ENCODE measurements at regions not wholly inside any gene's neighbourhood (a gene's known extent, or its start where the extent isn't known, plus 50 kb on each side); places are given as distances from the start of the nearest gene placed in this dataset.

DNA sequence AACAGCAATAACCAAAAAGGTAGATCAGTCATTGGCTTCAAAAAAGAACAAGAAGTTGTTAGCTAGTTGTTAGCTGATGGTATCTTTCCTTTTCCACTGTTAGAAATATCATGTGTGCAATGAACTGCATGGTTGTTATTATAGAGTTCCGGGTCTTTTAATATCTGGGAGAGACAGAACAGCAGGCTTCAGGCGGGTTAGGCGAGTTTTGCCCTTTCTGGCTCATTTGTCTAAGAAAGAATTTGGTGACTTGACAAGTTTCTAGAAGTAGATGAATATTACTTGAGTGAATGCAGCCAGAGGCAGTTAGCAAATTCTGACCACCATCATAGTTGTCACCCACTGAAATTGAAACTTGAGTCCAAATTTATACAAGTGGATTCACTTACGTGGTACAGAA, 88.9 kb upstream of the MID1 start:
- Histone ChIP-seq H3K4me3 (ENCODE audit: low read length) (no peak overlapping the region), H3K4me1 (ENCODE audit: control insufficient read depth, low read depth, low read length) (peaks cover 20% of the 10 kb centered on the region), H3K36me3 (ENCODE audit: control insufficient read depth, low read depth, low read length) (no peaks in the 10 kb centered on the region), H3K27ac (ENCODE audit: low read length) (no peak overlapping the region), H3K27me3 (ENCODE audit: control insufficient read depth, insufficient read depth, low read length) (no peaks in the 10 kb centered on the region), H3K9ac (ENCODE audit: low read length) (no peak overlapping the region), H3K9me3 (ENCODE audit: control insufficient read depth, low read depth, low read length) (no peaks in the 10 kb centered on the region)

DNA sequence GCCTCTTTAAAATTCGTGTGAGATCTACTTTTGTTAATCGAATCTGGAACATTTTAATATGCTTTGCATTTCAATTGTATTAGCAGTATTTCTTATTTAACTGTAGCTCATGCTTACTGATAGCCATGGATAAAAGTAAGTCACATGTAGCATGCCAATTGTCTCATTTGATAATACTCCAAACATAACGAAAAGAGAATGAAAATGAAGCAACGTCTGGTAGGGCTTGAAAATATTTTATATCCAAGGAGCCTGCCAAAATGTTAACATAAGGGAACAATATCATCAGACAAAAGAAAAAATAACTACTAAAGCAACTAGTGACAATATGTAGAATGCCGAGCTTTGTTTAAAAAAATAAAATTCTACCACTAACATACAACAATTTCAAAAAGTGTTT, 94.1 kb upstream of the MID1 start:
- peaks cover 6% of the 10 kb centered on the region for H3K9me3 ChIP-seq (ENCODE audit: control insufficient read depth, low read depth, low read length)
- no peaks in the 10 kb centered on the region for H3K27me3 ChIP-seq (ENCODE audit: control insufficient read depth, insufficient read depth, low read length)
- no peak overlapping the region for H3K9ac ChIP-seq (ENCODE audit: low read length)
- no peaks in the 10 kb centered on the region for H3K36me3 ChIP-seq (ENCODE audit: control insufficient read depth, low read depth, low read length)
- H3K4me3 ChIP-seq (ENCODE audit: low read length), result no peak overlapping the region
- H3K27ac ChIP-seq (ENCODE audit: low read length), result no peak overlapping the region
- H3K4me1 ChIP-seq (ENCODE audit: control insufficient read depth, low read depth, low read length), result peaks cover 10% of the 10 kb centered on the region

DNA sequence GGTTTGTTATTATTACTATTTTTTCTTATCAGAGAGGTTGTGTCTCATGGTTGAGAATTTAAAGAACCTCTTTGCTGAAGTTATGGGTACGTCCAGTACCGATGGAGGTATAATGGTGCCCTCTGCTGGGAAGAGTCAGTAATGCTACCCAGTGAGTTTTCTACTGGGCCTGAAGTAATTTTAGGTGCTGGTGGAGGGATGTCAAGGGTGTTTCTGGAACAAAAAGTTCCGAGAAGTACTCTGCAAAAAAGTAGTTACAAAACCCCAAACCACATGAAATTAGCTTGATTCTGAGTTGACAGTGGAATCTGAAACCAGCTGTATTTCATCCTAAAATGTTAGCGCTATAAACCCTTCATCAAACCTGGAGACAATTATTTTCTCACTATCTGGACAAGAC, 102.5 kb upstream of the MID1 start:
- no peaks in the 10 kb centered on the region for H3K36me3 ChIP-seq (ENCODE audit: control insufficient read depth, low read depth, low read length)
- H3K27ac ChIP-seq (ENCODE audit: low read length), result no peak overlapping the region
- peaks cover 12% of the 10 kb centered on the region for H3K4me1 ChIP-seq (ENCODE audit: control insufficient read depth, low read depth, low read length)
- no peaks in the 10 kb centered on the region for H3K9me3 ChIP-seq (ENCODE audit: control insufficient read depth, low read depth, low read length)
- H3K27me3 ChIP-seq (ENCODE audit: control insufficient read depth, insufficient read depth, low read length), result no peaks in the 10 kb centered on the region
- no peak overlapping the region for H3K4me3 ChIP-seq (ENCODE audit: low read length)
- no peak overlapping the region for H3K9ac ChIP-seq (ENCODE audit: low read length)

GRCh38 chrX:10725071-10725470, 104.7 kb upstream of the MID1 start:
- Histone ChIP-seq H3K9me3 (ENCODE audit: control insufficient read depth, low read depth, low read length) (no peaks in the 10 kb centered on the region), H3K27ac (ENCODE audit: low read length) (no peak overlapping the region), H3K27me3 (ENCODE audit: control insufficient read depth, insufficient read depth, low read length) (no peaks in the 10 kb centered on the region)

DNA sequence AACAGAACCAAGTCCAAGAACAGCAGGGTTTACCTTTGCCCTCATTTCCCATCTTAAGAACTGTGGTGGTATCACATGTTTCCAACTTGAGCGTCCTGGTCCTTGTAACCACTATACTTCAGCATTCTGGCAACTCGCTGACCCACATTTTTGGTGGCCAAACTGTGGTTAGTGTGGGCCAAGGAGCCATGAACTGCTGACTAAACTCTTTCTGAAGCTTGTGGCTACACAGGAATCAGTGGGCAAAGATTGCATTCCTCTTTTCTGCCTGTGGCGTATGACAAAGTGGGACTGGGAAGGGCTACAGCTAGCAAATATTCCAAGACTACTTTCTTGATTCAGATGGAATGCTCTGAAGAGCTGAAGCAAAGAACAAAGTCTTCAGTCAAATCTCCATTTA, 106.3 kb upstream of the MID1 start:
- Histone ChIP-seq H3K4me1 (ENCODE audit: control insufficient read depth, low read depth, low read length) (peaks cover 23% of the 10 kb centered on the region), H3K27ac (ENCODE audit: low read length) (no peak overlapping the region), H3K9ac (ENCODE audit: low read length) (no peak overlapping the region), H3K9me3 (ENCODE audit: control insufficient read depth, low read depth, low read length) (no peaks in the 10 kb centered on the region), H3K27me3 (ENCODE audit: control insufficient read depth, insufficient read depth, low read length) (no peaks in the 10 kb centered on the region), H3K4me3 (ENCODE audit: low read length) (no peak overlapping the region), H3K36me3 (ENCODE audit: control insufficient read depth, low read depth, low read length) (no peaks in the 10 kb centered on the region)

More at GRCh38 chrX:10725071-10725470, 104.7 kb upstream of the MID1 start:
- Histone ChIP-seq H3K9ac (ENCODE audit: low read length) (no peak overlapping the region), H3K36me3 (ENCODE audit: control insufficient read depth, low read depth, low read length) (no peaks in the 10 kb centered on the region), H3K4me1 (ENCODE audit: control insufficient read depth, low read depth, low read length) (peaks cover 23% of the 10 kb centered on the region), H3K4me3 (ENCODE audit: low read length) (no peak overlapping the region)

DNA sequence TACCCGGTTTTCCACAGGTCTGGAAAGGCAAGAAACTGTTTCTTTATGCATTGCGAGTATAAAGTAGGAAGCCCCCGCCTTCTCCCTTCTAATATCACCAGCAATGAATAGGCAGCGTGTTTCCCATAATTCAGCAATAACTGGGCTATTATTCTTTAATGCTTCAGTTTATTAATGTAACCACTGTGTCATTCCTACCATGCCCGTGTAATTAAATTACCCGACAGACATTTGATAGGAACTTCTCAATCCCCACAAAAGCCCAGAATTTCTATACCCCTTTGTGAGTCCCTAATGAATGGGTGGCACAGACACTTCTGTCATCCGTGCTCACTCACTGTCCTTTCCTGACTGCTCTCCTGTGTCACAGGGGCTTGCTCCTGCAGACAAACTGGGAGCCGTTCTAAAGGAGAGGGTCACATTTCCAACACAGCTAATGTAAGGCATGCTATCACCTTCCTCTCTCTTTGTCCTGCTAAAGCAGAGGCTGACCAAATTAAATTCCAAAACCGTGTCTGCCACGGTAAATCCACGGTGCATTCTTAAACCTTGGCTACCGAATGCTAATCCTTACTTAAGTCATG, 108.5 kb upstream of the MID1 start:
- Histone ChIP-seq H3K27ac (ENCODE audit: low read length) (no peak overlapping the region), H3K4me1 (ENCODE audit: control insufficient read depth, low read depth, low read length) (peaks cover 15% of the 10 kb centered on the region), H3K9ac (ENCODE audit: low read length) (no peak overlapping the region), H3K9me3 (ENCODE audit: control insufficient read depth, low read depth, low read length) (no peaks in the 10 kb centered on the region), H3K27me3 (ENCODE audit: control insufficient read depth, insufficient read depth, low read length) (no peaks in the 10 kb centered on the region), H3K36me3 (ENCODE audit: control insufficient read depth, low read depth, low read length) (no peaks in the 10 kb centered on the region), H3K4me3 (ENCODE audit: low read length) (no peak overlapping the region)

DNA sequence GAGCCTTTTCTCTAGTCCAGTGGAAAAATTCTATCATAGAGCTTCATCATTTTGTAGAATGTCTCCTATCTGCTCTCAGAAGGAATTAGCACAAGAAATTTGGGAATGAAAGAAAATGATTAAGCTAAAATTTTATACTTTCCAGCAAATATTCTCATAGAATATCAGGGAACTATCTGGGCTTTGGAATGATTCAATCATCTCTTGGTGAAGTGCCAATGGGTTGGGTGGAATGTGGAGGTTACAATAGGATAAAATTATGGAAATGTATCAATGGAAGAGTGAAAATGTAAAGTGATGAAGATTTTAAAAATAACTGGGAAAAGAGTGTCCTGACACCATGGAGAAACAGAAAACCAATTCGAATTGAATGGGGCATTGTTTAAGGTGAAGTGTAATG, 119.0 kb upstream of the MID1 start:
- H3K27me3 ChIP-seq (ENCODE audit: control insufficient read depth, insufficient read depth, low read length), result no peaks in the 10 kb centered on the region
- H3K4me1 ChIP-seq (ENCODE audit: control insufficient read depth, low read depth, low read length), result peaks cover 10% of the 10 kb centered on the region
- H3K9ac ChIP-seq (ENCODE audit: low read length), result no peak overlapping the region
- H3K36me3 ChIP-seq (ENCODE audit: control insufficient read depth, low read depth, low read length), result no peaks in the 10 kb centered on the region
- H3K9me3 ChIP-seq (ENCODE audit: control insufficient read depth, low read depth, low read length), result no peaks in the 10 kb centered on the region
- H3K4me3 ChIP-seq (ENCODE audit: low read length), result no peak overlapping the region
- H3K27ac ChIP-seq (ENCODE audit: low read length), result no peak overlapping the region

DNA sequence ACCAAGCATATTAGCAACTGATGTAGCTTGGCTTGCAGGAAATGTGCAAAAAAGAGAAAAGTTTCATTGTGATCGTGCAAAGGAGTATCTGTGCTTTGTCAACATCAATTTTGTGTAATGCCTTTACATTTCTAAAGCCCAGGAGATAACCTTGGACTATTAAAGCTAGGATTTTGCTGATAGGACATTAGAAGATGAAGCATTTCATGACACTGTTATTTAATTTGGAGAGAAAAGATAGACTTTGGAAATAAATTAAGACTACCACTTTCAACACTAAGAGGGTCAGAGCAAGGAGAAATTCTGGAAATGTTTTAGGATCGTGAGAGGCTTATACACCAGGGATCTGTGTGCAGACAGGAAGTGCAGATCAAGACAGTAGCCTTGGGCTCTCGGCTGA, 120.6 kb upstream of the MID1 start:
- Histone ChIP-seq H3K9ac (ENCODE audit: low read length) (no peak overlapping the region), H3K9me3 (ENCODE audit: control insufficient read depth, low read depth, low read length) (no peaks in the 10 kb centered on the region), H3K4me1 (ENCODE audit: control insufficient read depth, low read depth, low read length) (peaks cover 15% of the 10 kb centered on the region), H3K36me3 (ENCODE audit: control insufficient read depth, low read depth, low read length) (no peaks in the 10 kb centered on the region), H3K27ac (ENCODE audit: low read length) (no peak overlapping the region), H3K4me3 (ENCODE audit: low read length) (no peak overlapping the region), H3K27me3 (ENCODE audit: control insufficient read depth, insufficient read depth, low read length) (no peaks in the 10 kb centered on the region)

- peaks cover 15% of the 10 kb centered on the region for H3K4me1 ChIP-seq (ENCODE audit: control insufficient read depth, low read depth, low read length)
- H3K9me3 ChIP-seq (ENCODE audit: control insufficient read depth, low read depth, low read length), result no peaks in the 10 kb centered on the region
- no peaks in the 10 kb centered on the region for H3K27me3 ChIP-seq (ENCODE audit: control insufficient read depth, insufficient read depth, low read length)
- no peaks in the 10 kb centered on the region for H3K36me3 ChIP-seq (ENCODE audit: control insufficient read depth, low read depth, low read length)
- no peak overlapping the region for H3K27ac ChIP-seq (ENCODE audit: low read length)
- no peak overlapping the region for H3K9ac ChIP-seq (ENCODE audit: low read length)
- no peak overlapping the region for H3K4me3 ChIP-seq (ENCODE audit: low read length)
Observed at GRCh38 chrX:10741550-10741949, 121.2 kb upstream of the MID1 start.

DNA sequence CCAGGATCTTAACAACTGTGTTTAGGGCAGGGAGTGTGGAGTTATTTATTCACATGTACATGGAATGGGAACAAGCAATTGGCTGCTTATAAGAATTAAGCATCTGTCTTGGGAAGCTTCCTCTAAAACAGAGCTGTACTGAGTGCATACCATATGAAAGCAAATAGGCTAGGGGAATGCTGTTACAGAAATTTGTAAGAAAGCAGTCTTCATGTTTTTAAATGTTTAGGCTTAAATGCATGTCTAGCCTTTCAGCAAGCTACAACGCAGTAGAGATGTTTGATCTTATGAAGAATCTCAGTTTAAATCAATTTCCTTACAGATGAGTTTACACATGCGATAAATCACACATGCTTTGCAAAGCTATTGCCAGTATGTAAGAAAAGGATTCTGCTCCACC, 123.1 kb upstream of the MID1 start:
- Histone ChIP-seq H3K4me3 (ENCODE audit: low read length) (no peak overlapping the region), H3K4me1 (ENCODE audit: control insufficient read depth, low read depth, low read length) (peaks cover 30% of the 10 kb centered on the region), H3K36me3 (ENCODE audit: control insufficient read depth, low read depth, low read length) (no peaks in the 10 kb centered on the region), H3K27me3 (ENCODE audit: control insufficient read depth, insufficient read depth, low read length) (no peaks in the 10 kb centered on the region), H3K9me3 (ENCODE audit: control insufficient read depth, low read depth, low read length) (no peaks in the 10 kb centered on the region), H3K9ac (ENCODE audit: low read length) (no peak overlapping the region), H3K27ac (ENCODE audit: low read length) (peak overlapping the region; percentile 19)

DNA sequence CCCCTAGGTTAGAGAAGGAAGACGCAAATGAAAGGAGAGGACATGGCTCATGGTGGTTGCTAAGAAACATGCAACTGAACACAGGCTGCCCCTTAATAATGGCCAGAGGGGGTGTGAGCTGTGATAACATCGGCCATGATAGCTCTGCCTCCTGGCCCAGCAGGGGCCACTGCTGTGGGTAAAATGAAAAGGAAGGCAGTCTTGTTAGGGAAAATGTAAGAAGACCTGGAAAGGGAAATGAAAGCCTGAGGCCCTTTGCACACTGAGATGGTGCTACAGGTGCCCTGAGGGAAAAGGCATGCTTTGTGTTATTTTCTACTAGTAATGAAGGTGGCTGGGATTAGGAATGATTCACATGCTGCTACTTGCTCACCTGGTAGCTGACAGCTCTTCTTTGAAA, 123.6 kb upstream of the MID1 start:
- Histone ChIP-seq H3K36me3 (ENCODE audit: control insufficient read depth, low read depth, low read length) (no peaks in the 10 kb centered on the region), H3K9me3 (ENCODE audit: control insufficient read depth, low read depth, low read length) (no peaks in the 10 kb centered on the region), H3K27me3 (ENCODE audit: control insufficient read depth, insufficient read depth, low read length) (no peaks in the 10 kb centered on the region), H3K27ac (ENCODE audit: low read length) (no peak overlapping the region), H3K9ac (ENCODE audit: low read length) (no peak overlapping the region), H3K4me3 (ENCODE audit: low read length) (no peak overlapping the region), H3K4me1 (ENCODE audit: control insufficient read depth, low read depth, low read length) (peaks cover 30% of the 10 kb centered on the region)

- Histone ChIP-seq H3K27ac (ENCODE audit: low read length) (no peak overlapping the region), H3K36me3 (ENCODE audit: control insufficient read depth, low read depth, low read length) (no peaks in the 10 kb centered on the region), H3K4me3 (ENCODE audit: low read length) (no peak overlapping the region), H3K4me1 (ENCODE audit: control insufficient read depth, low read depth, low read length) (peaks cover 33% of the 10 kb centered on the region), H3K9ac (ENCODE audit: low read length) (no peak overlapping the region), H3K27me3 (ENCODE audit: control insufficient read depth, insufficient read depth, low read length) (no peaks in the 10 kb centered on the region), H3K9me3 (ENCODE audit: control insufficient read depth, low read depth, low read length) (no peaks in the 10 kb centered on the region)
Observed at GRCh38 chrX:10747975-10748374, 127.6 kb upstream of the MID1 start.

All from iPS-18a (cell line).